Right atrium auricular region (tissue), 2 donors: ENCODE measurements at regions not wholly inside any gene's neighbourhood (a gene's known extent, or its start where the extent isn't known, plus 50 kb on each side); places are given as distances from the start of the nearest gene placed in this dataset.

ENCODE experiments used
- DNase-seq: peaks from one replicate; pipeline ENCODE4 v3.0.0-alpha.2; 2019; ENCODE audit warnings: low spot score
- H3K27ac ChIP-seq, 2 donors: fragments of 200-600 bp; sonication (generic); 1 replicate in 1 of 2; 2 replicates in 1 of 2; pipeline ENCODE4 v1.5.1; 2016 to 2019
- H3K27me3 ChIP-seq, 2 donors: fragments of 200-600 bp; sonication (generic); one replicate each; pipeline versions ENCODE4 v1.5.1 to v1.6.0; 2017 to 2019
- H3K36me3 ChIP-seq: fragments of 200-600 bp; sonication (generic); one replicate; pipeline ENCODE4 v1.5.1; 2016
- H3K4me1 ChIP-seq, 2 donors: fragments of 200-600 bp; sonication (generic); one replicate each; pipeline versions ENCODE4 v1.5.1 to v1.6.0; 2017 to 2019
- H3K4me3 ChIP-seq, 2 donors: fragments of 200-600 bp; sonication (generic); 1 replicate in 1 of 2; 2 replicates in 1 of 2; pipeline ENCODE4 v1.5.1; 2017 to 2019; ENCODE audit warnings: mild to moderate bottlenecking in 1 of 2, moderate library complexity in 1 of 2
- H3K9me3 ChIP-seq, 2 donors: fragments of 200-600 bp; sonication (generic); one replicate each; pipeline ENCODE4 v1.5.1; 2019
- TF ChIP-seq, protein P1 (sequence below), 2 donors: fragments of 200-600 bp; sonication (generic); IDR thresholded peaks; one replicate each; pipeline ENCODE4 v1.5.1; 2019; ENCODE audit warnings: antibody characterized with exemption in 2 of 2

DNA sequence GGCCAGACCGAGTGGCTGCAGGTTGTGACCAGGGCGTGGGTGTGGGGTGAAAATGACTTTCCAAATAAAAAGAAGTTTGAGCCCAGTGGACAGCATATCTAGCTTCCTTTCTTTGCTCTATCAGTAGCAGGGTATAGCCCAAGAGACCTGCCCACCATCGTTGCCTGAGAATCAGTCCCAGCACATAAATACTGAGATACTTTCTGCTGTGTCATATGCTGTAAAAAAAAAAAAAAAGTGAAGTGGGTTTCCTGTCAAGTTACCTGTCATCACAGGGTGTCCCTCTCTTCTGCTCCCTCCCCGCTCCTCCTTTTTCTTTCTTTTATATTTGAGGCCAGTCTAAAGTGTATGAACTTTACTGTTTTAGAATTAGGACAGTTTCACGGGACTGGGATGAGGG, 330.3 kb upstream of the BOD1L1 start:
- Histone ChIP-seq H3K4me1 (no peaks in the 10 kb centered on the region), H3K27ac (no peak overlapping the region), H3K27me3 (no peaks in the 10 kb centered on the region), H3K9me3 (no peaks in the 10 kb centered on the region), H3K4me3 (no peak overlapping the region), H3K36me3 (no peaks in the 10 kb centered on the region)
- DNase-seq: no peak
- TF ChIP-seq, protein P1, sequence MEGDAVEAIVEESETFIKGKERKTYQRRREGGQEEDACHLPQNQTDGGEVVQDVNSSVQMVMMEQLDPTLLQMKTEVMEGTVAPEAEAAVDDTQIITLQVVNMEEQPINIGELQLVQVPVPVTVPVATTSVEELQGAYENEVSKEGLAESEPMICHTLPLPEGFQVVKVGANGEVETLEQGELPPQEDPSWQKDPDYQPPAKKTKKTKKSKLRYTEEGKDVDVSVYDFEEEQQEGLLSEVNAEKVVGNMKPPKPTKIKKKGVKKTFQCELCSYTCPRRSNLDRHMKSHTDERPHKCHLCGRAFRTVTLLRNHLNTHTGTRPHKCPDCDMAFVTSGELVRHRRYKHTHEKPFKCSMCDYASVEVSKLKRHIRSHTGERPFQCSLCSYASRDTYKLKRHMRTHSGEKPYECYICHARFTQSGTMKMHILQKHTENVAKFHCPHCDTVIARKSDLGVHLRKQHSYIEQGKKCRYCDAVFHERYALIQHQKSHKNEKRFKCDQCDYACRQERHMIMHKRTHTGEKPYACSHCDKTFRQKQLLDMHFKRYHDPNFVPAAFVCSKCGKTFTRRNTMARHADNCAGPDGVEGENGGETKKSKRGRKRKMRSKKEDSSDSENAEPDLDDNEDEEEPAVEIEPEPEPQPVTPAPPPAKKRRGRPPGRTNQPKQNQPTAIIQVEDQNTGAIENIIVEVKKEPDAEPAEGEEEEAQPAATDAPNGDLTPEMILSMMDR (IDR thresholded peaks at IDR 0.05): no peak

DNA sequence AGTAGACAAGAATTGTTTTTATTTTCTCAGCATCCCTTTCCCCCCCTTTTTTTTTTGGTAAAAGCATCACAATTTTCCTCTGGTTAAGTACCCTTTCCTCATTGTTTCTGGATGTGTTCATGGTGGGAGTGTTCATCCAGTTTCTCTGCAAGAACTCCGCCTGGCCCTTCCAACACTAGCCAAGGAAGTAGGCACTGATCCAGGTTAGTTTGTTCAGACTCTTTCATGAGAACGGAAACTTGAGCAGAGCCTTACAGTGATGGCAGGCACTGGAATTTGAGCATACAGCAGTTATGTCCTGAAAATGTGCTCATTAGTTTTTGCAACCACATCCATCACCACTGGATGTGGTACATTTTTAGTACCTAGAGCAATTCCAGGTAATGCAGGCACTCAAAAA, 336.1 kb upstream of the BOD1L1 start:
- Histone ChIP-seq H3K4me1 (no peaks in the 10 kb centered on the region), H3K9me3 (no peaks in the 10 kb centered on the region), H3K4me3 (no peak overlapping the region), H3K27me3 (no peaks in the 10 kb centered on the region), H3K27ac (no peak overlapping the region), H3K36me3 (no peaks in the 10 kb centered on the region)
- TF ChIP-seq, protein P1 (IDR thresholded peaks at IDR 0.05): no peak
- DNase-seq: no peak

DNA sequence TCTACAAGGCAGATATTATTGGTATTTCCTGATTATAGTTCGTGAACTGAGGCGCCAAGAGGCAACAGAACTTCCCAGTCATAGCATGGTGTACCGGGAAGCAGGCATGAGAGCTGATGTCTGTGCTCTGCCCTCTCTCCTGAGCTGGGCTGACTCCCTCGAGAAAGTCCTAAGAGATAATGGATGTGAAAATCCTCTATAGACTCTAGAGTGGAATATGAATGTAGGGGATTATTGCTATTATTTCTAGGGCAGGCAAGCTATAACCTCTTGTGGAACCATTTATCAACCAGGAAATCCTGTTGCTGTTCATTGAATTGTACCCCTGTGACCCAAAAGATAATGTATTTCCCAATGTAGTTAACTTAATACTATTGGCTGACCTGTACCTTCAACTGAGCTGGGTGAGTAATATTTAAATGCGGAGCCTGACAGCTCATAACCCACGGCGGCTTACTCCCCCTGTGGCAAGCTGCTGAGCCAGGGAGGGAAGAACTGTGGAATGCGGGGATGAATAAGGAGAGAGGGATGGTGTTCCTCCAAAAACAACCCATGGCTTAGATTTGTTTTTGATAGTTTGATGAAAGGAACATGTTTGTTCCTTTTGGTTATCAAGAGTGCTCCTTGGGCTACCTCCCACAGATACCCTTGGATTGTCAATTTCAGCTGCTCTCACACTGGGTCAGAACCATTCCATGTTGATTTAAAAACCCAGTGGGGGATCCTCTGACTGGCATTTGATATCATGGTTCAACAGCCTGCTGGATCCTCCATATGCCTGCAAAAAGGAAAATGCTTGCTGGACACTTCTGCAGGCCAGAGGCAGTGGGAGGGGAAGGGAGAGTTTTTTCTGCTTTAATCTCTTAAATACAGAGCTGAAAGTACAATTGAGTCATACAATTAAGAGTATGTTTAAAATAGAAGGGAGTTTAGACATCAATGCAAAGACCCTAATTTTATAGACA, 339.0 kb upstream of the BOD1L1 start:
- Histone ChIP-seq H3K27me3 (no peaks in the 10 kb centered on the region), H3K27ac (no peak overlapping the region), H3K4me1 (no peaks in the 10 kb centered on the region), H3K4me3 (no peak overlapping the region), H3K36me3 (no peaks in the 10 kb centered on the region), H3K9me3 (no peaks in the 10 kb centered on the region)
- TF ChIP-seq, protein P1 (IDR thresholded peaks at IDR 0.05): no peak
- DNase-seq: no peak

DNA sequence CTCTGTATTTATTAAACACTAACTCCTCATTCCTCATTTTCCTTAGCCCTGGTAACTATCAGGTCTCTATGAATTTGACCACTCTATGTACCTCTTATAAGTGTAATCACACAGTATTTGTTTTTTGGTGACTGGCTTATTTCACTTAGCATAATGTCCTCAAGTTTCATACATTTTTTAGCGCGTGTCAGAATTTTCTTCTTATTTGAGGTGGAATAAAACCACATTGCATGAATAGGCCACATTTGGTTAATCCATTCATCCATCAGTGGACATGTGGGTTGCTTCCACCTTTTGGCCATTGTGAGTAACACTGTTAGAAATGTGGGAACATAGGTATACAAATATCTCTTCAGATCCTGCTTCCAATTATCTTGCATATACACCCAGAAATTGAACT, 341.2 kb upstream of the BOD1L1 start:
- TF ChIP-seq, protein P1 (IDR thresholded peaks at IDR 0.05): no peak
- Histone ChIP-seq H3K27me3 (no peaks in the 10 kb centered on the region), H3K36me3 (no peaks in the 10 kb centered on the region), H3K4me1 (no peaks in the 10 kb centered on the region), H3K27ac (no peak overlapping the region), H3K4me3 (no peak overlapping the region), H3K9me3 (no peaks in the 10 kb centered on the region)
- DNase-seq: no peak

DNA sequence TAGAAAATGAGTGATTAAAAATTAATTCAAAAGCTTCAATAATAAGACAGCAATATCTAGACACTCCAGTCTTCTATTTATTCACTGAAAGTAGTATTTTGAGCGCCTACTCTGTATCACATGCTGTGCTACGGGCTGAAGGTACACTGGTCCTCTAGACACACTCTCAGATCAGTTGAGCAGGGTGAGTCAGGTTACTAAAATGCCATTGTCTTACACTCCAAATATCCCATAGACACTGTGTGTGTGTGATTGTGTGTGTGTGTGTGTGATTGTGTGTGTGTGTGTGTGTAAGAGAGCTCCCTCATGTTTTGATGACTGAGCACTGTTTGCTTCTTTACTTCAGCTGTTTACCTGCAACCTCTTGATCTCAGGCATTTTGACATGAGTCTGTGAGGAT, 342.8 kb upstream of the BOD1L1 start:
- no peak for DNase-seq
- Histone ChIP-seq H3K27ac (no peak overlapping the region), H3K36me3 (no peaks in the 10 kb centered on the region), H3K4me3 (no peak overlapping the region), H3K4me1 (no peaks in the 10 kb centered on the region), H3K9me3 (no peaks in the 10 kb centered on the region), H3K27me3 (no peaks in the 10 kb centered on the region)
- TF ChIP-seq, protein P1 (IDR thresholded peaks at IDR 0.05): no peak
